ENCODE measurements at regions not wholly inside any gene's neighbourhood (a gene's known extent, or its start where the extent isn't known, plus 50 kb on each side); places are given as distances from the start of the nearest gene placed in this dataset.

GRCh38 chr6:74610352-74610751, 595.5 kb downstream of the COL12A1 start:
- TF ChIP-seq, protein P1, sequence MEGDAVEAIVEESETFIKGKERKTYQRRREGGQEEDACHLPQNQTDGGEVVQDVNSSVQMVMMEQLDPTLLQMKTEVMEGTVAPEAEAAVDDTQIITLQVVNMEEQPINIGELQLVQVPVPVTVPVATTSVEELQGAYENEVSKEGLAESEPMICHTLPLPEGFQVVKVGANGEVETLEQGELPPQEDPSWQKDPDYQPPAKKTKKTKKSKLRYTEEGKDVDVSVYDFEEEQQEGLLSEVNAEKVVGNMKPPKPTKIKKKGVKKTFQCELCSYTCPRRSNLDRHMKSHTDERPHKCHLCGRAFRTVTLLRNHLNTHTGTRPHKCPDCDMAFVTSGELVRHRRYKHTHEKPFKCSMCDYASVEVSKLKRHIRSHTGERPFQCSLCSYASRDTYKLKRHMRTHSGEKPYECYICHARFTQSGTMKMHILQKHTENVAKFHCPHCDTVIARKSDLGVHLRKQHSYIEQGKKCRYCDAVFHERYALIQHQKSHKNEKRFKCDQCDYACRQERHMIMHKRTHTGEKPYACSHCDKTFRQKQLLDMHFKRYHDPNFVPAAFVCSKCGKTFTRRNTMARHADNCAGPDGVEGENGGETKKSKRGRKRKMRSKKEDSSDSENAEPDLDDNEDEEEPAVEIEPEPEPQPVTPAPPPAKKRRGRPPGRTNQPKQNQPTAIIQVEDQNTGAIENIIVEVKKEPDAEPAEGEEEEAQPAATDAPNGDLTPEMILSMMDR (IDR thresholded peaks at IDR 0.05; ENCODE audit: control insufficient read depth, extremely low read depth, insufficient read depth) = no peak
- H3K4me3 ChIP-seq (ENCODE audit: low read depth, low read length) = no peak overlapping the region
- no peak for DNase-seq (ENCODE audit: low read depth)

DNA sequence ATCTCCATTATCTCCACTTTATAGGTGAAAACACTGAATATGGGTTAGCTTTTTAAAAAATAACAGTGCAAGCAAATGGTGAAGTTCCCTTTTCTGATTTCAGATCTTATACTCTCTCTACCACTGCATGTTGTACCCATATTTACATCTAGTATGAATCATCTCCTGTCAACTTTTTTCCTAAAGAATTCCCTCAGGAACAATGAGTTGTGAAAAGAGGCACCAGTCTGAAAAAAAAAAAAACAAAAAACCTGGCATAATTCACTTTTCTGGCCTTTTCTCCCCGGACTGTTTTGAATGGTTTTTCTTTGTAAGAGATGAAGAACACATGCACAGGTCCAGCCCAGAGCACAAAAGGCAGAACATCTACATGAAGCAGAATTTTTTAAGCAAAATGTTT, 596.0 kb downstream of the COL12A1 start:
- TF ChIP-seq, protein P1 (IDR thresholded peaks at IDR 0.05; ENCODE audit: control insufficient read depth, extremely low read depth, insufficient read depth) = no peak
- no peak for DNase-seq (ENCODE audit: low read depth)
- H3K4me3 ChIP-seq (ENCODE audit: low read depth, low read length) = no peak overlapping the region

- H3K4me3 ChIP-seq (ENCODE audit: low read depth, low read length) = no peak overlapping the region
These were observed 597.9 kb downstream of the COL12A1 start for GRCh38 chr6:74607934-74608333.

GRCh38 chr6:74607468-74607867, 598.4 kb downstream of the COL12A1 start:
- TF ChIP-seq, protein P1 (IDR thresholded peaks at IDR 0.05; ENCODE audit: control insufficient read depth, extremely low read depth, insufficient read depth) = no peak
- DNase-seq (ENCODE audit: low read depth) = no peak
- no peak overlapping the region for H3K4me3 ChIP-seq (ENCODE audit: low read depth, low read length)

More at GRCh38 chr6:74607934-74608333, 597.9 kb downstream of the COL12A1 start:
- TF ChIP-seq, protein P1 (IDR thresholded peaks at IDR 0.05; ENCODE audit: control insufficient read depth, extremely low read depth, insufficient read depth) = no peak
- no peak for DNase-seq (ENCODE audit: low read depth)

DNA sequence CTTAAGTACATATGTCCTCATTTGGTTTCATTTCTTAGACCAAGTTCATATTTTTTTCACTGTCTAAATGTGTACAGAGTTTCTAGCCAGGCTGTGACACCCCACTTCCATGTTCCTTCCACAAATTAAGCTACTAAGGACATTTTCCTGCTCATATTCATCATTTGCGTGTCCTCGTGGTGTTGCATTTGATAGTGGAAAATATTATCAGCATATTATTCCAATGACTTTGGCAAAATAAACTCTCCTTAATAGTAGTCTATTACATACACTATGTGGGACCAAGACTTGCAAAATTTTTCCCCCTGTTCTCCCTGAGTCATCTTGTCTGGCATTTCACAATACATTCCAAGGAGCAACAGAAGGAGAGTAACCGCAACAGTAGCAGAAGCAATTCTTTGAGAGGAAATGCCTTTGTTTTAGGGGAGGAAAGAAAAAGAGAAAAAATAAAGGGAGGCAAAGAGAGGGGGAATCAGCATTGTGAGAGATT, 599.2 kb downstream of the COL12A1 start:
- H3K4me3 ChIP-seq (ENCODE audit: low read depth, low read length) = no peak overlapping the region
- no peak for DNase-seq (ENCODE audit: low read depth)
- TF ChIP-seq, protein P1 (IDR thresholded peaks at IDR 0.05; ENCODE audit: control insufficient read depth, extremely low read depth, insufficient read depth) = no peak

GRCh38 chr6:74605922-74606581, 599.8 kb downstream of the COL12A1 start:
- no peak overlapping the region for H3K4me3 ChIP-seq (ENCODE audit: low read depth, low read length)

More at GRCh38 chr6:74605922-74606581, 599.8 kb downstream of the COL12A1 start:
- TF ChIP-seq, protein P1 (IDR thresholded peaks at IDR 0.05; ENCODE audit: control insufficient read depth, extremely low read depth, insufficient read depth) = no peak
- DNase-seq (ENCODE audit: low read depth) = no peak
